Activated CD8-positive, alpha-beta T cell treated with anti-CD3 and anti-CD28 coated beads, Interleukin-2, amount 10 ng/mL, durations not matched to agents 7 days and 5 days (primary cell): ENCODE measurements at regions not wholly inside any gene's neighbourhood (a gene's known extent, or its start where the extent isn't known, plus 50 kb on each side); places are given as distances from the start of the nearest gene placed in this dataset.

ENCODE experiments used
- ATAC-seq: fragments of 150-1000 bp; cut with Tn5 transposase; one replicate; pipeline ENCODE4 v1.10.0; 2021; ENCODE audit warnings: moderate library complexity
- CTCF ChIA-PET: fragments of 350-600 bp; sonication (Branson Sonifier 250); formaldehyde crosslinking; loops from one replicate; lab custom pipeline; 2021; ENCODE audit warnings: antibody characterized with exemption; lab: Charles Lee
- POLR2A ChIA-PET: fragments of 350-600 bp; sonication (Branson Sonifier 250); formaldehyde crosslinking; loops from one replicate; lab custom pipeline; 2021; ENCODE audit warnings: antibody characterized with exemption; lab: Charles Lee
- DNase-seq: peaks from one replicate; pipeline ENCODE4 v3.0.0-alpha.2; 2020
- H3K27ac Mint-ChIP-seq: one replicate; pipeline ENCODE4 v1.8.0; 2021; ENCODE audit warnings: mild to moderate bottlenecking, mixed read lengths
- H3K27me3 Mint-ChIP-seq: one replicate; pipeline ENCODE4 v1.8.0; 2021; ENCODE audit warnings: low read depth, mixed read lengths
- H3K36me3 Mint-ChIP-seq: one replicate; pipeline ENCODE4 v1.8.0; 2021; ENCODE audit warnings: low read depth, mixed read lengths
- H3K4me1 Mint-ChIP-seq: one replicate; pipeline ENCODE4 v1.8.0; 2021; ENCODE audit warnings: low read depth, mixed read lengths
- H3K4me3 Mint-ChIP-seq: one replicate; pipeline ENCODE4 v1.8.0; 2021; ENCODE audit warnings: mild to moderate bottlenecking, mixed read lengths
- H3K9me3 Mint-ChIP-seq: one replicate; pipeline ENCODE4 v1.8.0; 2022; ENCODE audit warnings: mixed read lengths; ENCODE audit not compliant: insufficient read depth

- no peaks in the 10 kb centered on the region for H3K9me3 Mint-ChIP-seq
- H3K27ac Mint-ChIP-seq: no peak overlapping the region
- no peak for DNase-seq
- no peaks in the 10 kb centered on the region for H3K36me3 Mint-ChIP-seq
- no peaks in the 10 kb centered on the region for H3K27me3 Mint-ChIP-seq
- ATAC-seq: no peak
- ChIA-PET CTCF (interaction anchor here (1.6 to 3.3 kb wide), 2 partner anchors 52 to 583 kb away, joined by 5 to 8 read pairs; partner anchors contain the start of gene EDN1), POLR2A (no interaction called here)
- H3K4me3 Mint-ChIP-seq: no peak overlapping the region
- peaks cover 23% of the 10 kb centered on the region for H3K4me1 Mint-ChIP-seq
Observed at GRCh38 chr6:12238219-12238618, 51.9 kb upstream of the EDN1 start.
